Erythroblast (primary cell): ENCODE measurements at regions not wholly inside any gene's neighbourhood (a gene's known extent, or its start where the extent isn't known, plus 50 kb on each side); places are given as distances from the start of the nearest gene placed in this dataset.

Experiments
- GATA1 ChIP-seq: IDR thresholded peaks from 2 replicates; pipeline ENCODE4 v1.6.1; 2011; ENCODE audit warnings: low read depth, mild to moderate bottlenecking, control low read depth, low read length, moderate library complexity
- POLR2A ChIP-seq: IDR thresholded peaks from 2 replicates; pipeline ENCODE4 v1.6.1; 2011; ENCODE audit warnings: mild to moderate bottlenecking, low read length

DNA sequence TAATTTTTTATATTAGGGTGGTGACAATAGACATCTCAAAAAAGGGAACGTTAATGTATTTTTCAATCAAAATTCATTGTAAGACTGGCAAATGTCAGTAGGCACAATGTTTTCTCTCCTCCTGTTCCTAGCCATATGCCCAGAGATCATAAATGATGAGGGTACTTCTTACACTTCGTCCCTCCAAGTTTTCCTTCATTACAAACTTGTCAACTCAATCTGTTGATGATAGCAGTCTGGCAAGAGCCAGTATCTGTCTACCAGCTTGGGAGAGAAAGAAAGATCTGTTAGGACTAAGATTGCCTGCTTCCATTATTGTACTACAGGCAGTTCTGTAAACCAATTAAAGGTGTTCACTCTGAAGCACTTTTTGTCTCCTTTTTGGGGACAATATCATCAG is 130.9 kb upstream of the DAAM1 start:
- no peak for TF ChIP-seq POLR2A
- TF ChIP-seq GATA1: no peak
